NCI-H2227 (cell line): ENCODE measurements at regions not wholly inside any gene's neighbourhood (a gene's known extent, or its start where the extent isn't known, plus 50 kb on each side); places are given as distances from the start of the nearest gene placed in this dataset.

ENCODE experiments used
- DNase-seq: peaks from one replicate; lab custom pipeline; 2025; ENCODE audit not compliant: unreplicated experiment; lab: John Stamatoyannopoulos, UW

DNA sequence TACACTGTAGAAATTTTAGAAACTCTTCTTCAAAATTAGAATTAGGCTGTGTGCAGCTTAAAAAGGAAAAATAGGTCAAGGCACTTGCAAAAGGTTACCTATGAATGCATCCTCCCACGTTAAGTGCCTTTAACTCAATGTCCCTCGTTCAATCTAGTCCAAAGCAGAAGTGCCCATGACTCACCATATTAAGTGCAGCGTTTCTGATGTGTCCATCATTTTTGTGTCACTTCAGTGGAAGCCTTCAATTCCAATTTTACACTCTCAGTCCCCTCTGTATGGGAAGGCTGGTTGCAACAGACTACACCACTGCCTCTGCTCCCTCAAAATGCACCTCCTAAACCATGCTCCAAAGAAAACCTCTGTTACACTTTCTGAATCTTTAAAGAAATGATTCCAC lies 53.4 kb downstream of the FOXB1 start:
- DNase-seq = peak; percentile 38

- DNase-seq = no peak
Measured at GRCh38 chr15:60059186-60059585, 55.1 kb downstream of the FOXB1 start.

- no peak for DNase-seq
Measured at GRCh38 chr15:60061758-60062157, 57.6 kb downstream of the FOXB1 start.

- no peak for DNase-seq
Measured at GRCh38 chr15:60062826-60063225, 58.7 kb downstream of the FOXB1 start.

- DNase-seq = no peak
Measured at GRCh38 chr15:60065951-60066350, 61.8 kb downstream of the FOXB1 start.

DNA sequence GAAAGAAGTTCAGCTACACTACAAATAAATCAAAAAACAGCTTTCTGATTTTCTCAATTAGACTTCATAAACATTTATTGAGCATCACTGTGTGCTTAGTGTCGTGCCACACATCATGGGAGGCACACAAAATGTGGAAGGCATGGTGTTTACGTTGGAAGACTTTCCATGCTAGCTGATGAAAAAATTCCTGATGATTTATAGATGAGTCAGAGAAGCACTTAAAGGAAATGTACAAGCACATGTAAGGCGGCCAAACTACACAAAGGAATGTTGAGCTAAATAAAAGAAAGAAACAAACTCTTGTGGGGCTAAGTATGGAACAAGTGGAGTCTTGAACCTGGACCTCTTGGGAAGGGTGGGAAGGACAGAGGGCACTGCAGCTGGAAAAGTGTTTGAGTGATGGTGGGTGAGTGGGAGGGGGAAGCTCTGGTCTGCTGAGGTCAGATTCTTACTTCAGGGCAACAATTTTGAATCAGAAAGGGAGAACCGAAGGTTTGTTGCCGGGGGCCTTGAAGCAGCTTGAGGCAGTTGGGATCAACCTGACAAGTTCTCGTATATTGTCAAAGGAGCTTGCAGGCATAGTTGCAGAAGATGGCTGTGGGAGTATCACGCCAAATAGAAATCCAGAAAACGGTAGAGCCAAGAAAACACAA lies 66.9 kb downstream of the FOXB1 start:
- DNase-seq = no peak

GRCh38 chr15:60072826-60073465 lies 68.8 kb downstream of the FOXB1 start:
- DNase-seq = no peak

- no peak for DNase-seq
Measured at GRCh38 chr15:60073466-60073840, 69.3 kb downstream of the FOXB1 start.

- peak; percentile 17 for DNase-seq
Measured at GRCh38 chr15:60074181-60074885, 70.2 kb downstream of the FOXB1 start.

- DNase-seq = no peak
Measured at GRCh38 chr15:60076045-60076444, 71.9 kb downstream of the FOXB1 start.

- no peak for DNase-seq
Measured at GRCh38 chr15:60076582-60077276, 72.6 kb downstream of the FOXB1 start.

DNA sequence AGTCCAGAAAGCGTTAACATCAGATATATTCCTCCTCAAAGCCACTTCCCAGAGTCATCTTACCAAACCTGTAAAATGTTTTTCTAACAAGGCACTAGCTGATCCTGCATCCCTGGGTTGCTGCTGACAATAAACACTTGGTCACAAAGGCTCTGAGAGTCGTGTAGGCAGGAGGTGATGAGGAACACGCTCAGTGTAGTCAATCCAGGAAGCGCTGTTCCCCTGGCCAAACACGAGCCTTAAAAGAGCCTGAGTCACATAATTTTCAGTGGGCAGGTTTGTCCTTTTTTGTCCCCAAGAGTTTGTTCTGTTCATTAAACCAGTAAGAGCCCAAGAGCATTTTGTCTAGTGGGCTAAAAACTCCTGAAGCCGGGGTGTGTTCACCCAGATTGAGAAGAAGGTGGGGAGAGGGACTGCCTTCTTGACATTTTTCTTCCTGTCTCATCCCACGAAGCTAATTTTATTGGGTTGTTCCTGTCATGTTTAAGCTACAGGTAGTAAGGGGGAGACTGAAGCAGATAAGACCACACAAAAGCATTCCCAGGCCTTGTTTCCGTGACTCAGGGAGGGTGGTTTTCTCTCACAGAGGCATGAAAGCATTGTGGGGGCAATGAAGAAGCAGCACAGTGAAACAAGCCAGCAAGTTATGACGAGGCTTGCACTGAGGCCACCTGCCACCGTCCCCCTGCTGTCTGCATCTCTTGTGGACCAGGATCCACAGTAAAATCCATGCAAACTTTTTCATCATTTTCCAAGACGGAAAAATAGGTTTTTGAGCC lies 73.7 kb downstream of the FOXB1 start:
- no peak for DNase-seq

GRCh38 chr15:60079210-60079609 lies 75.1 kb downstream of the FOXB1 start:
- DNase-seq = no peak

GRCh38 chr15:60081976-60082375 lies 77.9 kb downstream of the FOXB1 start:
- no peak for DNase-seq

- DNase-seq = no peak
Measured at GRCh38 chr15:60083318-60083717, 79.2 kb downstream of the FOXB1 start.

GRCh38 chr15:60086681-60087429 lies 82.7 kb downstream of the FOXB1 start:
- DNase-seq = peak; percentile 3

DNA sequence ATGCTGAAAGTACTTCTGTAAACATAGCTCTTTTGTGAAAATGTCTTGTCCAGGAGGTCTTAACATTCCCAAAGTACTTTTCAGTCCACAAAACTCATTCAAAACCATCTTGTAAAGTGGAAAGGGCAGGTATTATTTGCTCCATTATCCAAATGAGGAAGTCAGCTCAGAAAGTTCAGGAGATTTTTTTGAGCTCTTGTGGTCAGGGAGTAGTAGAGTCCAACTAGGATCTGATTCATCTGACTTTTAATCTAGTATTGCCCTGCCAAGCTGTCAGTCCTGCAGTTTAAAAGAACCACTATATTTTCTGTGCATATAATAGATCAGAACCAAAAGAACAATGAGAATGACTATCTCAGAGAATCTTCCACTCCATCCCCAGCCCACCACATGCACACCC lies 83.5 kb downstream of the FOXB1 start:
- no peak for DNase-seq

- DNase-seq = no peak
Measured at GRCh38 chr15:60090747-60091146, 86.6 kb downstream of the FOXB1 start.

DNA sequence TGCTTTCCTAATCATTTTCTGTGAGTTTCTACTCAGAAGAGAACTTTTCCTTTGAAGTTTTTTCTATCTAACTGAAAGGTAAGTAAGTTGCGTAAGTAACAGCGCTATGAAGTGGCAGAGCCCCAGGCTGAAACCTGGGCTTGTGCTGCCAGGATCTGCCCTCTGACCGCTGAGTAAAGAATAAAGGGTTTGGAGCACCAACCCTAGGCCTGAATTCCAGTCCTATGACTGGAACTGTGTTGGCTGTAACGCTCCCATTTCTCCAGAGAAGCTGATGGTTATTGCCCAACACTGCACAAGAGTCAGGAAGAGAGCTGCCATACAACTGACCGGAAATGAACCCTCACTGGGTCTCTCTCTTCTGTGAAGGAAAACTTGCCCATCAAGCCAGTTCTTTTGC lies 87.0 kb downstream of the FOXB1 start:
- DNase-seq = no peak

- DNase-seq = no peak
Measured at GRCh38 chr15:60091911-60092310, 87.8 kb downstream of the FOXB1 start.
